DOHH2 (cell line): ENCODE measurements at regions not wholly inside any gene's neighbourhood (a gene's known extent, or its start where the extent isn't known, plus 50 kb on each side); places are given as distances from the start of the nearest gene placed in this dataset.
"Not testable (repeated sequence)": the region's sequence is repeated elsewhere in the genome, so short reads cannot be mapped to it uniquely, and the experiment has no call there.

ENCODE experiments used
- H3F3A ChIP-seq: fragments of 200-600 bp; sonication (generic), shearing (Covaris generic); 2 replicates; pipeline ENCODE4 v1.6.0; 2016; ENCODE audit warnings: antibody characterized with exemption, mild to moderate bottlenecking; ENCODE audit not compliant: control insufficient read depth, insufficient read depth
- H3K27ac ChIP-seq: fragments of 200-600 bp; sonication (generic); 2 replicates; pipeline ENCODE4 v1.5.1; 2014; ENCODE audit warnings: low read depth, mild to moderate bottlenecking, low read length, moderate library complexity
- H3K27me3 ChIP-seq: fragments of 200-600 bp; sonication (generic); 2 replicates; pipeline ENCODE4 v1.6.1; 2014; ENCODE audit warnings: mild to moderate bottlenecking, low read length, mixed read lengths; ENCODE audit not compliant: control insufficient read depth
- H3K36me3 ChIP-seq: fragments of 200-600 bp; sonication (generic); 2 replicates; pipeline ENCODE4 v1.6.1; 2014; ENCODE audit warnings: mild to moderate bottlenecking, low read length, moderate library complexity, mixed read lengths; ENCODE audit not compliant: control insufficient read depth
- H3K4me1 ChIP-seq: fragments of 200-600 bp; sonication (generic); 2 replicates; pipeline ENCODE4 v1.6.1; 2014; ENCODE audit warnings: mild to moderate bottlenecking, low read length, mixed read lengths; ENCODE audit not compliant: control insufficient read depth
- H3K4me2 ChIP-seq: fragments of 200-600 bp; sonication (generic); 2 replicates; pipeline ENCODE4 v1.6.0; 2014; ENCODE audit warnings: mild to moderate bottlenecking, low read length, moderate library complexity
- H3K4me3 ChIP-seq: fragments of 200-600 bp; sonication (generic); 2 replicates; pipeline ENCODE4 v1.5.1; 2014; ENCODE audit warnings: mild to moderate bottlenecking, low read length, mixed read lengths
- H3K79me2 ChIP-seq: fragments of 200-600 bp; sonication (generic); 2 replicates; pipeline ENCODE4 v1.6.1; 2014; ENCODE audit warnings: mild to moderate bottlenecking, low read length, mixed read lengths; ENCODE audit not compliant: control insufficient read depth
- H3K9me2 ChIP-seq: fragments of 200-600 bp; sonication (generic); replicated peaks from 2 replicates; pipeline ENCODE4 v1.6.1; 2014; ENCODE audit warnings: mild to moderate bottlenecking, low read length, mixed read lengths; ENCODE audit not compliant: control insufficient read depth
- H3K9me3 ChIP-seq: fragments of 200-600 bp; sonication (generic); 2 replicates; pipeline ENCODE4 v1.6.1; 2014; ENCODE audit warnings: antibody characterized with exemption, low read length, mixed read lengths; ENCODE audit not compliant: control insufficient read depth, insufficient read depth
- H4K20me1 ChIP-seq: fragments of 200-600 bp; sonication (generic); 2 replicates; pipeline ENCODE4 v1.6.0; 2014; ENCODE audit warnings: low read depth, mild to moderate bottlenecking, antibody characterized with exemption, low read length, moderate library complexity; ENCODE audit not compliant: control insufficient read depth, insufficient read depth
- CTCF ChIP-seq: fragments of 200-600 bp; sonication (generic); IDR thresholded peaks from one replicate; pipeline ENCODE4 v1.5.1; 2014; ENCODE audit warnings: antibody characterized with exemption, mild to moderate bottlenecking, low read depth, low read length; ENCODE audit not compliant: poor library complexity, severe bottlenecking
- EZH2phosphoT487 ChIP-seq: fragments of 200-600 bp; sonication (generic); IDR thresholded peaks from 2 replicates; pipeline ENCODE4 v1.6.1; 2017; ENCODE audit warnings: borderline replicate concordance, mild to moderate bottlenecking, antibody characterized with exemption, low read length, moderate library complexity, mixed read lengths

- Histone ChIP-seq H3K27me3 (no peaks in the 10 kb centered on the region), H3K4me2 (no peak overlapping the region), H3K4me3 (no peak overlapping the region), H4K20me1 (no peaks in the 10 kb centered on the region), H3K4me1 (no peaks in the 10 kb centered on the region), H3K9me3 (no peaks in the 10 kb centered on the region), H3K9me2 (no peaks in the 10 kb centered on the region), H3F3A (no peaks in the 10 kb centered on the region), H3K36me3 (no peaks in the 10 kb centered on the region), H3K27ac (no peak overlapping the region), H3K79me2 (no peaks in the 10 kb centered on the region)
- TF ChIP-seq CTCF (no peak), EZH2phosphoT487 (no peak)
Measured at GRCh38 chr5:85345818-85346217, 961.1 kb upstream of the EDIL3 start.

- Histone ChIP-seq H3K4me1 (no peaks in the 10 kb centered on the region), H3F3A (no peaks in the 10 kb centered on the region), H3K9me3 (no peaks in the 10 kb centered on the region), H3K4me3 (no peak overlapping the region), H3K4me2 (no peak overlapping the region), H3K27me3 (no peaks in the 10 kb centered on the region), H4K20me1 (no peaks in the 10 kb centered on the region), H3K27ac (no peak overlapping the region), H3K36me3 (no peaks in the 10 kb centered on the region), H3K79me2 (no peaks in the 10 kb centered on the region), H3K9me2 (no peaks in the 10 kb centered on the region)
- TF ChIP-seq EZH2phosphoT487 (no peak), CTCF (no peak)
Measured at GRCh38 chr5:85357309-85357708, 972.6 kb upstream of the EDIL3 start.

- Histone ChIP-seq H3K36me3 (no peaks in the 10 kb centered on the region), H3K27me3 (no peaks in the 10 kb centered on the region), H3K4me2 (no peak overlapping the region), H3K27ac (no peak overlapping the region), H3K4me3 (no peak overlapping the region), H3K79me2 (no peaks in the 10 kb centered on the region), H4K20me1 (no peaks in the 10 kb centered on the region), H3F3A (no peaks in the 10 kb centered on the region), H3K9me2 (no peaks in the 10 kb centered on the region), H3K4me1 (no peaks in the 10 kb centered on the region), H3K9me3 (no peaks in the 10 kb centered on the region)
- no peak for TF ChIP-seq CTCF
- no peak for TF ChIP-seq EZH2phosphoT487
Measured at GRCh38 chr5:85375525-85375924, 990.8 kb upstream of the EDIL3 start.

GRCh38 chr5:85388770-85389169 is 1004.1 kb upstream of the EDIL3 start:
- H3K4me1 ChIP-seq, result no peaks in the 10 kb centered on the region
- H3K27ac ChIP-seq, result no peak overlapping the region
- no peaks in the 10 kb centered on the region for H3K27me3 ChIP-seq
- no peaks in the 10 kb centered on the region for H3K36me3 ChIP-seq
- no peaks in the 10 kb centered on the region for H3K9me3 ChIP-seq
- no peak overlapping the region for H3K4me2 ChIP-seq
- H4K20me1 ChIP-seq, result no peaks in the 10 kb centered on the region
- no peaks in the 10 kb centered on the region for H3F3A ChIP-seq
- no peak overlapping the region for H3K4me3 ChIP-seq
- H3K9me2 ChIP-seq, result no peaks in the 10 kb centered on the region
- TF ChIP-seq CTCF (no peak), EZH2phosphoT487 (no peak)
- no peaks in the 10 kb centered on the region for H3K79me2 ChIP-seq

- H3K4me1 ChIP-seq, H3K9me2 ChIP-seq, H3K4me3 ChIP-seq, H4K20me1 ChIP-seq, H3K27me3 ChIP-seq, H3K4me2 ChIP-seq, H3K9me3 ChIP-seq, H3K27ac ChIP-seq, H3K79me2 ChIP-seq, H3K36me3 ChIP-seq, H3F3A ChIP-seq: not testable (repeated sequence)
Measured at GRCh38 chr5:85392309-85392708, 1007.6 kb upstream of the EDIL3 start.
